B cell (primary cell): ENCODE measurements at regions not wholly inside any gene's neighbourhood (a gene's known extent, or its start where the extent isn't known, plus 50 kb on each side); places are given as distances from the start of the nearest gene placed in this dataset.

Experiments used
- ATAC-seq: fragments of 200-7000 bp; cut with Tn5 transposase; one replicate; pipeline ENCODE4 v1.10.0; 2021; ENCODE audit warnings: low read depth, mild to moderate bottlenecking, moderate number of reproducible peaks, moderate library complexity
- CTCF ChIA-PET: fragments of 350-600 bp; sonication (Branson Sonifier 250); formaldehyde crosslinking; loops from one replicate; lab custom pipeline; 2021; ENCODE audit warnings: antibody characterized with exemption, inconsistent platforms; lab: Charles Lee
- POLR2A ChIA-PET: fragments of 350-600 bp; sonication (Branson Sonifier 250); formaldehyde crosslinking; loops from one replicate; lab custom pipeline; 2021; ENCODE audit warnings: antibody characterized with exemption; lab: Charles Lee
- DNase-seq: peaks from one replicate; pipeline ENCODE4 v3.0.0; 2013
- H2AFZ ChIP-seq: 2 replicates; pipeline ENCODE4 v1.6.1; 2012; ENCODE audit warnings: mild to moderate bottlenecking, low read depth, low read length; ENCODE audit not compliant: insufficient read depth, poor library complexity, severe bottlenecking
- H3K27ac ChIP-seq, 2 donors: 1 replicate in 1 of 2; 2 replicates in 1 of 2; pipeline ENCODE4 v1.5.1; 2012 to 2013; ENCODE audit warnings: low read length in 2 of 2, mild to moderate bottlenecking in 2 of 2, moderate library complexity in 1 of 2
- H3K27me3 ChIP-seq, 4 experiments: fragments of 200-600 bp in 1 of 4; sonication (generic) in 1 of 4; replicated peaks in 1 of 4; 1 replicate in 2 of 4; 2 replicates in 2 of 4; pipeline versions ENCODE4 v1.6.1 to v1.7.0; 2013 to 2016; ENCODE audit warnings: low read length in 3 of 4, mild to moderate bottlenecking in 2 of 4, mixed read lengths in 1 of 4, moderate library complexity in 1 of 4; ENCODE audit not compliant: insufficient read depth in 4 of 4, control insufficient read depth in 3 of 4; ENCODE audit errors: control extremely low read depth in 1 of 4
- H3K36me3 ChIP-seq, 2 experiments: replicated peaks in 1 of 2; 1 replicate in 1 of 2; 2 replicates in 1 of 2; pipeline versions ENCODE4 v1.6.1 to v1.7.1; 2013; ENCODE audit warnings: low read length in 1 of 2; ENCODE audit not compliant: insufficient read depth in 2 of 2, control insufficient read depth in 1 of 2; ENCODE audit errors: control extremely low read depth in 1 of 2, extremely low read depth in 1 of 2
- H3K4me1 ChIP-seq, 2 donors: fragments of 200-600 bp in 1 of 2; sonication (generic) in 1 of 2; 1 replicate in 1 of 2; 2 replicates in 1 of 2; pipeline versions ENCODE4 v1.5.1 to v1.6.1; 2013 to 2017; ENCODE audit warnings: low read length in 2 of 2; ENCODE audit not compliant: control insufficient read depth in 2 of 2, insufficient read depth in 2 of 2
- H3K4me2 ChIP-seq: replicated peaks from 2 replicates; pipeline ENCODE3; 2012; ENCODE audit warnings: mild to moderate bottlenecking, low read depth, low read length; ENCODE audit not compliant: poor library complexity, severe bottlenecking
- H3K4me3 ChIP-seq, 5 experiments: fragments of 200-600 bp in 1 of 5; sonication (generic) in 1 of 5; 1 replicate in 3 of 5; 2 replicates in 2 of 5; pipeline versions ENCODE4 v1.5.1 to v1.7.0; 2011 to 2016; ENCODE audit warnings: low read length in 4 of 5, mild to moderate bottlenecking in 4 of 5, low read depth in 2 of 5, control low read depth in 1 of 5, moderate library complexity in 1 of 5; ENCODE audit not compliant: insufficient read depth in 1 of 5; ENCODE audit errors: control extremely low read depth in 1 of 5, extremely low read depth in 1 of 5
- H3K79me2 ChIP-seq: fragments of 200-600 bp; sonication (generic); one replicate; pipeline ENCODE4 v1.6.0; 2016; ENCODE audit warnings: low read length; ENCODE audit not compliant: control insufficient read depth, insufficient read depth
- H3K9ac ChIP-seq: fragments of 200-600 bp; sonication (generic); 2 replicates; pipeline ENCODE4 v1.6.1; 2017; ENCODE audit warnings: mild to moderate bottlenecking, low read length, moderate library complexity
- H3K9me3 ChIP-seq, 3 donors: one replicate each; pipeline versions ENCODE4 v1.6.1 to v1.7.1; 2013; ENCODE audit warnings: low read length in 2 of 3; ENCODE audit not compliant: control insufficient read depth in 2 of 3, insufficient read depth in 1 of 3; ENCODE audit errors: control extremely low read depth in 1 of 3
- H4K20me1 ChIP-seq: 2 replicates; pipeline ENCODE4 v1.6.0; 2012; ENCODE audit warnings: mild to moderate bottlenecking, low read length; ENCODE audit not compliant: insufficient read depth, control insufficient read depth, poor library complexity, severe bottlenecking
- H3K27ac Mint-ChIP-seq: one replicate; pipeline ENCODE4 v1.8.0; 2021; ENCODE audit warnings: mixed read lengths
- H3K27me3 Mint-ChIP-seq: one replicate; pipeline ENCODE4 v1.8.0; 2021; ENCODE audit warnings: mixed read lengths
- H3K4me1 Mint-ChIP-seq: one replicate; pipeline ENCODE4 v1.8.0; 2021; ENCODE audit warnings: mixed read lengths
- H3K4me3 Mint-ChIP-seq: one replicate; pipeline ENCODE4 v1.8.0; 2021; ENCODE audit warnings: mixed read lengths
- H3K9me3 Mint-ChIP-seq: one replicate; pipeline ENCODE4 v1.8.0; 2022; ENCODE audit warnings: mixed read lengths; ENCODE audit not compliant: insufficient read depth
- CTCF ChIP-seq: fragments of 200-600 bp; IDR thresholded peaks from one replicate; pipeline ENCODE4 v1.8.0; 2022; ENCODE audit warnings: antibody characterized with exemption, mild to moderate bottlenecking
- EZH2 ChIP-seq: IDR thresholded peaks from 2 replicates; pipeline ENCODE4 v1.6.1; 2012; ENCODE audit warnings: borderline replicate concordance, low read depth, mild to moderate bottlenecking, moderate library complexity, low read length; ENCODE audit not compliant: insufficient read depth, poor library complexity, severe bottlenecking
- WGBS: methylation state at CpG from one replicate; pipeline ENCODE4 v1.1.5; 2013; ENCODE audit warnings: missing lambda C conversion rate; ENCODE audit not compliant: insufficient coverage; 5-methylcytosine and 5-hydroxymethylcytosine counted together
- intact Hi-C: fragments of 100-400 bp; cut with micrococcal nuclease; formaldehyde crosslinking; loops from one replicate; pipeline ENCODE4 v1.10.0; 2022

- ATAC-seq (no peak), DNase-seq (no peak)
- H3K9me3 ChIP-seq, result peaks cover 0 to 5% (median 2%) of the 10 kb centered on the region in 3 donors
- intact Hi-C loops, result no loop called here
- no peaks in the 10 kb centered on the region for H3K4me1 ChIP-seq
- H4K20me1 ChIP-seq, result no peaks in the 10 kb centered on the region
- TF ChIP-seq CTCF (no peak), EZH2 (no peak)
- H3K36me3 ChIP-seq, result no peaks in the 10 kb centered on the region
- H3K9ac ChIP-seq, result no peak overlapping the region
- no peak overlapping the region for H3K27ac ChIP-seq
- H3K9me3 Mint-ChIP-seq, result peaks cover 6% of the 10 kb centered on the region
- H3K27me3 ChIP-seq, result no peaks in the 10 kb centered on the region
- no peak overlapping the region for H3K4me3 ChIP-seq
- no peaks in the 10 kb centered on the region for H3K4me1 Mint-ChIP-seq
- H3K4me2 ChIP-seq, result no peak overlapping the region
- POLR2A ChIA-PET, result no interaction called here
- H2AFZ ChIP-seq, result no peak overlapping the region
- no peaks in the 10 kb centered on the region for H3K27me3 Mint-ChIP-seq
- WGBS, result no CpG with 5 or more reads among the region's 2 CpGs
- CTCF ChIA-PET, result no interaction called here
- H3K79me2 ChIP-seq, result no peaks in the 10 kb centered on the region
- H3K4me3 Mint-ChIP-seq, result no peak overlapping the region
- H3K27ac Mint-ChIP-seq, result no peak overlapping the region
Measured at GRCh38 chr11:107136892-107137291, 118.6 kb upstream of the GUCY1A2 start.

- Mint-ChIP-seq H3K27me3 (no peaks in the 10 kb centered on the region), H3K4me1 (no peaks in the 10 kb centered on the region), H3K27ac (no peak overlapping the region), H3K4me3 (no peak overlapping the region), H3K9me3 (peaks cover 9% of the 10 kb centered on the region)
- DNase-seq (no peak), ATAC-seq (no peak)
- no CpG with 5 or more reads among the region's 1 CpG for WGBS
- Histone ChIP-seq H3K4me3 (no peak overlapping the region), H2AFZ (no peak overlapping the region), H3K9me3 (peaks cover 0 to 5% (median 1%) of the 10 kb centered on the region in 3 donors), H3K36me3 (no peaks in the 10 kb centered on the region), H3K4me1 (no peaks in the 10 kb centered on the region), H3K79me2 (no peaks in the 10 kb centered on the region), H3K9ac (no peak overlapping the region), H4K20me1 (no peaks in the 10 kb centered on the region), H3K4me2 (no peak overlapping the region), H3K27ac (no peak overlapping the region), H3K27me3 (no peaks in the 10 kb centered on the region)
- intact Hi-C loops, result no loop called here
- CTCF ChIA-PET, result interaction anchor here (0.6 kb wide), 1 partner anchor 553 kb away, joined by 3 read pairs; no protein-coding TSS in a partner anchor
- TF ChIP-seq EZH2, result no peak
- POLR2A ChIA-PET, result no interaction called here
Measured at GRCh38 chr11:107131756-107132155, 113.5 kb upstream of the GUCY1A2 start.
